CD4-positive, alpha-beta T cell treated with Interleukin-4 for 1 hour (primary cell): ENCODE measurements at regions not wholly inside any gene's neighbourhood (a gene's known extent, or its start where the extent isn't known, plus 50 kb on each side); places are given as distances from the start of the nearest gene placed in this dataset.
A peak's percentile ranks its signal among the peaks of the same experiment; 100 is the strongest.

Experiments used
- DNase-seq, 2 donors: peaks; one replicate each; pipeline ENCODE4 v3.0.0-alpha.2; 2020 to 2022

DNA sequence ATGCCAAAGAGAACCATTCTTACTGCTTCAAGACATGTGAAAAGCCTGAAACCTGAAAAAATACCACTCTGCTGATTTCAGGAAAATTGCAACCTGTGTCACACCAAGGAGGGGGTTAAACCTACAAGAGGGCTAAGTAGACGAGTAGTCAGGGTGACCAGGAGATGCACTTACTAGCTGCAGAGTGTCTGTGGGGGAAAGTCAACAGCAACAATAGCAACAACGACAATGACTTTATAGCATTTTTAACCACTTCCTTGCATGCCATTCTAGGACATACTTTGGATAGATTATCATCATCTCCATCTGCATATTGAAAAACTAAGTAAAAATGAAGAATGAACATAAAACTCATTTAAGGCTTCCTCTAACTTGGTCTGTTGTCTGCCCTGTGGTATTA lies 902.7 kb downstream of the BCL11B start:
- no peak for DNase-seq

GRCh38 chr14:98370352-98370751 lies 901.6 kb downstream of the BCL11B start:
- no peak for DNase-seq

- DNase-seq = no peak
Measured at GRCh38 chr14:98371141-98371540, 900.9 kb downstream of the BCL11B start.

DNA sequence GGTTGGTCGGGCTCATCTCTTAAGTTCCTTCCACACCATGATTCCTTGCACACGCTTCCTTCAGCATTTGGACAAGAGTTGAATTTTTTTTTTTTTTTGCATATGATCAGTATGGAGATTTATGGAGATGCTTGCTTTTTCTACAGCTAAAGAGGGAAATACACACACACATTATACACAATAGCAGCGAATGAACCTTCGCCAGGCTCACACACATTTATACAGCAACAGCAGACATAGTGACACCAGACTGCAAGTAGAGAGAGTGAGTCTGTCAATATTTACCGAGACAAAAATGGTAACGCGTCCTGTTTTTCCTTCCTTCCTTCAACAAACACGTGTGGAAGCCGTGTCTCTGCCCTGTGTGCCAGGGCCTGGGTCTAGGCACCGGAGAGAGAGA lies 897.9 kb downstream of the BCL11B start:
- no peak for DNase-seq

DNA sequence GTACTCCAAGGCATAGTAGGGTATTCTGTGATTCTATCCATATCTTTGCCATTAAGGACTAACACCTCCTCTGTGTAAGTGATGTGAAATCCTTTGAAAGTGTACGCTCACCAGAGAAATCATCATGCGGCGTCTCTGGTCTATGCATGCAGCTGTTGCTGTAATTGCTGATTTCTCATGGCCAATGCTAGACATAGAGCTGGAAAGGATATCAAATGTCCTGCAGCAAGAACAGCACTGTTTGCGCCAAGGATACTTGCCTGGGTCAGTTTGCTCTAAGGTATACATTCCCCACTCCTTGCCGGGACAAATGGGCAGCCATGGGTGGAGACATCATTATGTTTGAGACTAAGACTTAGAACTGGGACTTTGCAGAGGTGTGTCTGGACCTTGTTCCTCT lies 896.4 kb downstream of the BCL11B start:
- no peak for DNase-seq

DNA sequence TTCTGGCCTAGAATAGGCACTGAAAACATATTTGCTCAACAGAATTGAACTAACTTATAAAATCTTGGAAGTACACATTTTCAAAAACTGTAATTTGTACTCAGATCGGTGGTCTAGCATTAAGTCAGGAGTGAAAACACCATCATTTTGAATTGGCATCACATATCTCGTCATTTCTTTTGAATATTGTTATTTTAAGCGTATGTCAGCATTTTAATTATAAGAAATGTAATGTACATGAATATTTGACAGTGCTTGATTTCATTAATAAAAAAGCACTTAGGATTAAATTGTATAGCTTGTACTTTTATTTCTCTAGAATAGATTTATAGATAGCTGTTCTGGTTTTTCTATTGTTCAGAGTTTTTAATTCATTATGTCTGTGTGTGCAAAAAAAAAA lies 892.2 kb downstream of the BCL11B start:
- no peak for DNase-seq

DNA sequence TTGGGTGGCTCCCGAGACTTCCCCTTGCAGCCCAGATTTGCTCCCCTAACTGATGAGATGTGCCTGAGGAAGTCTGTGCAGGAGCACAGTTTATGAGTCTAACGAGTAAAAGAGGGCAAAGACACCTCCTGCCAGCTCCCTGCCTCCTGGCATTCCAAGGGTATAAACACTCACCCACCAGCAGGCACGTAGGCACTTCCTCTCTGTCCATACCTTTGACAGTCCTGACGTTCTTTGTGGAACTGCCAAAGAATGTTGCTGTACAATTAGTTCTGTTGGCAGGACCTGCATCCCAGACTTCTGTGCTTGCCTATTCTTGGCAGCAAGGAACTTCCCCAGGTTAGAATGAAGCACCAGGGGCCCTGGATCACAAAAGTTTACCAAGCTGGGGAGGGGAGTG lies 889.3 kb downstream of the BCL11B start:
- no peak for DNase-seq

- no peak for DNase-seq
Measured at GRCh38 chr14:98385851-98386250, 886.1 kb downstream of the BCL11B start.

GRCh38 chr14:98391061-98391460 lies 880.9 kb downstream of the BCL11B start:
- DNase-seq = no peak

DNA sequence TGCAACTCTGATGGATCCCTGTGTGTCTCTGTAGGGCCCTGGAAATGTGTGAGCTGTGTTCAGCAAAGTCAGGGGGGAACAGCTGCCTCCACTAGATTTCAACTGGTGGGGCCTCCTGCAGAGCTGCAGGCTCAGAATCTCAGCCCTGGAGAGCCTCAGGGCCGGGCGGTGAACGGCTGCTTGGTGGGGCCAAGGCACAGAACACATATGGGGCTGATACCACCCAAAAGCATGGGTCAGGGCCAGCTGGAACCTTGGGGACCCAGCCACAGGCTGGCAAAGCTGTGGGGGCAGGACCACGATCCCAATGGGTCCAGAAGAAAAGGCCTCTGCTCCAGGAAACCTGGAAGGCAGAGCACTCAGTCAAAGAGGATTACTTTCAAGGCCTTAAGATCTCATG lies 878.5 kb downstream of the BCL11B start:
- DNase-seq = no peak

DNA sequence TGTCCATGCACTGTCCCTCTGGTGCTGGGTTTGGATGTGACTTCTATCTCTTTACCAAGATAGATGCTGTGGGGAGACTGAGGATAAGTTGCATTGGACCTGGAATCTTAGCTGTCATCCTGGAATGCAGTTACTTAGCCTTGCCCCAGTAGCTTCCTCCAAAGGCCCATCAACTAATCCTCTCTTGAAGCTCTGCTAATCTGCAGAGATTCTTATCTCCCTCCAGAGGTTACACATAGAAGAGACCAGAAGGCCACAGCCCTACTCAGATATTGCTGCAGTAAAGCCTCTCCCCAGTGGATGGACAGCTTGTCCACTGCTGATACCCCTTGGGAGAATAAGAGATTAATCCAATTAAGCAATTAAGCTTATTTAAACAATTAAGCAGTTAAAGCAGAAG lies 867.2 kb downstream of the BCL11B start:
- DNase-seq = no peak

GRCh38 chr14:98408024-98408555 lies 863.9 kb downstream of the BCL11B start:
- no peak for DNase-seq

- DNase-seq = no peak
Measured at GRCh38 chr14:98408713-98409112, 863.3 kb downstream of the BCL11B start.

- DNase-seq = no peak
Measured at GRCh38 chr14:98411154-98411553, 860.8 kb downstream of the BCL11B start.

GRCh38 chr14:98412431-98412830 lies 859.6 kb downstream of the BCL11B start:
- DNase-seq = no peak

- DNase-seq = no peak
Measured at GRCh38 chr14:98415766-98416165, 856.2 kb downstream of the BCL11B start.

GRCh38 chr14:98417001-98417400 lies 855.0 kb downstream of the BCL11B start:
- no peak for DNase-seq

DNA sequence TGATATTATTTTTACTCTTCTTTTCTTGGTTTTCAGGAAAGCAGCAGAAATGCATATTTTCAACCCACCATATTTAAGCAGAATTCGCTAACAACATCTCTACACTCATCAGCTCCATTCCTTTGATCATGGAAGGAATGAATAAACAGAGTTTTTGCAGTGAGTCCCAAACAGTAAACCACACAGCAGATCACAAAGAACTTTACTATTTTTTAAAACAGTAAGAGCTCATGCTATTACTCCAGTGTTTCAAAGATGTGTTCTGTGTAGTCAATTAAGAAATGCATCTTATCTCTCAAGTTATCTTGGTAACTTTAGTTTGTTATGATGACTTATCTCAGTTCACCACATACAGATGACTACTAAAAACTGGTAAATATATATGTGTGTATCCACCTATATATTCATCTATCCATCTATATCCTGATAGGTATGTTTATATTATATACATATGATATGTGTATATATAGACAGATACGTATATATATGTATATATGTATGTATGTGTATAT lies 843.5 kb downstream of the BCL11B start:
- no peak for DNase-seq

DNA sequence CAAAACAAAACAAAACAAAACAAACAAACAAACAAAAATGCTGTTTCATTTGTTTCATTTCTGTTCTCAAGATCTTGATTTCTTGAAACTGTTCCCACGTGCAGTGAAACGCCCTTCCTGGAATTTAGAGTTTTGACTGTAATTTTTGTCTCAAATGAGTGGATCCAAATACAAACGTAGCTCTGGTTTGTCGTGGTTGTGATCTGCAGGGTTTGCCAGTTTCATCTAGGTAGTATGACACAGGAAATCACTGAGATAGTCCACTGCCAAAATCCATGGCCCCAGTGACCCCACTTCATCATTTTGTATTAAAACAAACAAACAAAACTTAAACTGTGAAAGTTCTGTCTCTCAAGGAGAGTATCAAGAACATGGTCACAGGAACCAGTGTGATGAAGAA lies 838.6 kb downstream of the BCL11B start:
- no peak for DNase-seq

- DNase-seq = no peak
Measured at GRCh38 chr14:98437113-98437512, 834.9 kb downstream of the BCL11B start.

- DNase-seq = peak; percentile 64 to 67
Measured at GRCh38 chr14:98444077-98444476, 827.9 kb downstream of the BCL11B start.

- DNase-seq = no peak
Measured at GRCh38 chr14:98445718-98446117, 826.3 kb downstream of the BCL11B start.

DNA sequence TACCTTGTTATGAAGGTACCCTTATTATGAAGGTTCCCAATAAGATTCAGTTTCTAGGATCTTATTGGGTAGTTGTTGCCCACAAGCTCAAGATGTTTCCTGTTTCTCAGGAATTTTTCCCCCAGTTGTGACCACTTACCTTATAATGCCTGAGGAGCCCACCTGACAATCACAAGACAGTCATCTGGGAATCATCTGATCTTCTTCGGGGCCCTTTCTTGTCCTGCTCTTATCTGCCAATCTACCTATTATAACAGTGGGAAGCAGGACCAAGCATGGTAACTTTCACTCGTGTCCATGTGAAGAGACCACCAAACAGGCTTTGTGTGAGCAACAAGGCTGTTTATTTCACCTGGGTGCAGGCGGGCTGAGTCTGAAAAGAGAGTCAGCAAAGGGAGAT lies 825.5 kb downstream of the BCL11B start:
- DNase-seq = no peak

DNA sequence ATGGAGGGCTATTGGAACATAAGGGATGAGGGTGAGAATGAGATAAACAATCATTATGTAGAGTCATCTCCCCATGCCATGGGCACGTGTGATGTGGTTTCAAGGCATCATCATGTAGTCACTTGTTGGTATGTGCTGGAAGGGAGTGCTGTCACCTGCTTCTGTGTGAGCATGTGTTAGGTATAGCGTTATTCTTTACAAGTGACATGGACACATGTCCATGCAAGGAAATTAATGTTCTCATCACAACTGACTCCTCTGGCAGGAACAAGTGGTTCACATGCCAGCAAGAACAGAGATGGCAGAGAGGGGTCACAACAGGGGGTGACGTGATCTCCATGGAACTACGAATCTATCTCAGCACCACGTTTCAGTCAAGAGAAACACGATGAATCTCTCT lies 815.8 kb downstream of the BCL11B start:
- no peak for DNase-seq

GRCh38 chr14:98458702-98459101 lies 813.3 kb downstream of the BCL11B start:
- DNase-seq = no peak

DNA sequence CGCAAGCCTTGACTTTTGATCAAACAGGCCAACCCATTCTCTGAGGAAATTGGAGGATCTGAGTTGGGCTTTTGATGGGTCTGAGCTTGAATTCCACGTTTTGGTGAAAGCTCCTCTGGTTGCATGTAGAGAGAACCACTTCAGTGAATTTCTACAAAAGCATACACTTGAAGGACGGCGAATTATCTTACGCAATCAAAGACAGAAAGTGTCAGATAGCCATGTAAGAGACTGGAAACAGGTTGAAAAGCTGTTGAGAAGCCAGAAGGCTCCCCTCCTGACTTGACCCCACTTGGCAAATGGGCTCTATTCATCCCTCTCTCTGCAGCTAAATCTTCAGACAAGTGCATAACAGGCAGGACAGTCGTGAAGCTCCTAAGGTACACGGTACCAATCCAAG lies 809.1 kb downstream of the BCL11B start:
- no peak for DNase-seq
